NOMO-1 (cell line): ENCODE measurements at regions not wholly inside any gene's neighbourhood (a gene's known extent, or its start where the extent isn't known, plus 50 kb on each side); places are given as distances from the start of the nearest gene placed in this dataset.
"Not testable (repeated sequence)": the region's sequence is repeated elsewhere in the genome, so short reads cannot be mapped to it uniquely, and the experiment has no call there.

Source experiments
- DNase-seq, 2 experiments: peaks; one replicate each; lab custom pipeline; 2025; ENCODE audit not compliant: unreplicated experiment in 2 of 2; lab: John Stamatoyannopoulos, UW

DNA sequence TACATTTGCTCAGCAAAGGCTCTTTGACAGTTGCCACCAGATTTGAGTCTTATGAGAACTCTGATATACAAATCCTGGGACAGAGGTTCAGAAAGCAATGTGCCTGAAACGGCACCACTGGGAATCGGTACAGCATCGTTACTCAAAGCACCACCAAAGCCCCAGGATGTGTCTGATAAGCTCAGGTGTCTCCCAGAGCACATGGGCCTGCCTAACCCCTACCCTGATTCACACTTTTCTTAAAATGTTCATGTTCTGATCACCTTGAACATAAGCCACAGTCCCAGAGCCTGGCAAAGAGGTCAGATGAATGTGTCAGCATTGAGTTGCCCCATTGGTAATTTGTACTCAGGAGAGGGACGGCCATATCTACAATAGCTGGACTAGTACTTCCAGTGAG is 545.8 kb upstream of the AUTS2 start:
- no peak for DNase-seq

DNA sequence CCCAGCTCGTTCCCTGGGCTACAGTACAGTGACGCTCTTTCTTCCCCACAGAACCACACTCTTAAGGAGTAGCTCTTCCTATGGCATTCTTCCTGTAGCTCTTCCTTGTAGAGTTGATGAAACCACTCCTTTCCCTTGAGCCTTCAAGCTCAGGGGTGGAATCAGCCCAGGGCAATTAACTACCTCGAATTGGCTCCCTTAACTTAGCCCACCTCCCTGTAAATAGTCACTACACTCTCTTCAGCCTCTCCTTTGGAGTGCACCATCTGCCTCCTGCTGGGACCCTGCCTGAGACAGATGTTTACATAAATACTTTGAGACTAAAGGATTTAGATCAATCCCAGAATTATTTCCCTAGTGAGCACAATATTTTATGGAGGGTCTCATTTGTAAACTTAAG is 537.8 kb upstream of the AUTS2 start:
- no peak for DNase-seq

DNA sequence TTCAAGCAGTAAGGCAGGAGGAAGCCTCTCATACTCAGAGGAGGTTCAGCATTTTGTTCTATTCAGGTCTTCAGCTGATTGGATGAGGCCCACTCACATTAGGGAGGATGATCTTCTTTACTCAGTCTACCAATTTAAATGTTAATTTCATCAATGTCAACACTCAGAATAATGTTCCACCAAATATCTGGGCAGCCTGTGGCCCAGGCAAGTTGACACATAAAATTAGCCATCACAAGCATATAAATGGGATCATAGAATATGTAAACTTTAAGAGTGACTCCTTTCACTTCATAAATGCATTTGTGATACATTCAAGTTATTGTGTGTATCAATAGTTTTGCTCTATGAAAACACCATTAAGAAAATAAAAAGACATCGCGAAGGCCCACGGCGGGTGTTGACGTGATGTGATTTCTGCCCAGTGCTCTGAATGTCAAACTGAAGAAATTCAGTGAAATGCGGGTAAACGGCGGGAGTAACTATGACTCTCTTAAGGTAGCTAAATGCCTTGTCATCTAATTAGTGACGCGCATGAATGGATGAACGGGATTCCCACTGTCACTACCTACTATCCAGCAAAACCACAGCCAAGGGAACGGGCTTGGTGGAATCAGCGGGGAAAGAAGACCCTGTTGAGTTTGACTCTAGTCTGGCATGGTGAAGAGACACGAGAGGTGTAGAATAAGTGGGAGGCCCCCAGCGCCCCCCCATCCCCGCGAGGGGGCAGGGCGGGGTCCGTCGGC is 536.1 kb upstream of the AUTS2 start:
- no peak for DNase-seq

DNA sequence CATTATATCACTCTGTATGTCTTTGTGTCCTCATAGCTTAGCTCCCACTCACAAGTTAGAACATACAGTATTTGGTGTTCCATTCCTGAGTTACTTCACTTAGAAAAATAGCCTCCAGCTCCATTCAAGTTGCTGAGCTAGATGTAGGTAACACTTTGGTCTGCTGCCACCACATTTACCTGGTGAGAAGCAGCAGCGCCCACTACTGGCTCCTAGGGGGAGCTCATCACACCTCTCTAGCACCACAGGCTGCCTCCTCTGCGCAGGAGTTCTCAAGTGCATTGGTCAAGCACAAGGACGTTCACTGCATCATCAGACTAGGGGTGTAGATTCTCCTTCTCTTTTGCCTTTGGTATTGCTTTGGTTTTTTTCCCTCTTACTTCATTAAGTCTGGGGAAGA is 530.9 kb upstream of the AUTS2 start:
- no peak for DNase-seq

DNA sequence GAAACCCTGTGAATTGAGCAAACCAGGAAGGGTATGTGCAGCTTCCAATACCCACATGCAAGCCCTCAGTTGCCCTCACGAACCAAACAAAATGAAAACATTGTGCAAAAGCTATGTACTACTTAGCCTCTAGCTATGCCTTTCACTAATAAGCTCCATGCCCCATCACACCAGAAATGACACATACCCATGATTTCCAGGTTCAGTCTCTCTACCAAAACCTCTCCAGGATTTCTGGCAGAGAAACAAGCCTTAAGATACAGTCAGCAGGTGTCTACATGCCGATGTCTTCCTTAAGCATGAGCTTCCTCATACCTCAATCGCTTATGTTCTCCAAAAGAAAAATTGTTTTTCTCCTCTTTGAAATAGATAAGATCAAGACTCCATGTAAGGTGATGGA is 527.8 kb upstream of the AUTS2 start:
- DNase-seq: no peak

DNA sequence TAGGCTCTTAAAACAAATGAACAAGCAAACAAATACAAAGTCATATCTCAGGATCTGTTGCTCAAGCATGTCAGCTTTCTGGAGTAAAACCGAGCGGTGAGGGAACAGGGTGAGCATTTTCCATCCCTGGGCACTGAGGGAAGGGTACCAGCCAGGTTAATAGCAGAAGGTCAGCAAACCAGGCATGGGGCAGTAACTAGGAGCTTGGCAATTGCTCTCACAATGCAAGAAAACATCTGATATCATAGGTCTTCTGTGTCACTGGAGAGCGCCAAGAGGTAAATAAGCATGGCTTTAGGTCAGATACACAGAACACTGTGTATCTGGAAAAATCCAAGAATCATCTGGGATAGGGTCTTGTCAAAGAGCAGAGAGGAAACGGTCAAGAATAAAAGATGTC is 521.7 kb upstream of the AUTS2 start:
- no peak for DNase-seq

DNA sequence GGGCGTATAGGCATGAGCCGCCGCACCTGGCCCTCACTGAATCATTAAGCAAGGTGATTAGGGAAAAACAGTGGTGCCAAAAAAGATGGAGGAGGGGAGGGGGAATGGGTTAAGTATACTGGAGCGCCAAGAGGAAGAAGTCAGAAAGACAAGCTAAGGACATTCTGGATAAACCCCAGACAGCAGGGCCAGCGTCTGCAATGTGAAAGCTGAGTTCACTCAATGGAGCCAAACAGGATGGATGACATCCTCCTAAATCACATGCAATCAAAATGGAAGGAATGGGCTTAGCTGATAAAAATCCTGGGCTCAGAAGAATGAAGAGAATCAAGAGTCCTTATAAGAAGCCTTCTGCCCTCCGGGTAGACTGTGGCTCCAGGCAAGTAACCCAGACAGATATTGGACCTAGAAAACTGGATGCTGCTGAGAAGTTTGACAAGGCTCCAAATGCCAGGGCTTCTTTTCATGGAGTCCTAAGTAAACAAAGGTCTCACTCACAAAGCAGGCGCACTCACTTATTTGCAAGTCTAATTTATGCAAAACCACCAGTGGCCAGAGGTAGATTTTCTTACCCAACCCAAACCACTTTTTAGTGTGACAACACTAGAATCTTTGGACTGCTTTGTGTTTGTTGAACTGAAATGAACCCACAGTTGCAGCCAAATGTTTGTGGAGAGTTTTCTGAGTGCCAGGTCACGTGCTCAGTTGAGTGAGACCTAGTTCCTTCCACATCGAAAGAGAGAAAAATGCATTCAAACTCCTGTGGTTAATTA is 519.1 kb upstream of the AUTS2 start:
- DNase-seq: no peak

DNA sequence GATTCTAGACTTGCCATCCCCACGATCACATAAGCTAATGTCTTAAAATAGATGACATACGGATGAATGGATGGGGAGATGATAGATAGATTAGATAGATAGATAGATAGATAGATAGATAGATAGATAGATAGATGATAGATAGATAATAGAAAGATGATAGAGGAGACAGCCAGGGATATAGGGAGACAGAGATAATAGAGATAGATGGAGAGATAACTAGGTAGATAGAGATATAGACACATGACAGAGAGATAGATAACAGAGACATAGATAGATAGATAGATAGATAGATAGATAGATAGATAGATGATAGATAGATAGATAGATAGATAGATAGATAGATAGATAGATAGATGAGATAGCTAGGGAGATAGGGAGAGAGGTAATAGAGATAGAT is 511.0 kb upstream of the AUTS2 start:
- not testable (repeated sequence) for DNase-seq

DNA sequence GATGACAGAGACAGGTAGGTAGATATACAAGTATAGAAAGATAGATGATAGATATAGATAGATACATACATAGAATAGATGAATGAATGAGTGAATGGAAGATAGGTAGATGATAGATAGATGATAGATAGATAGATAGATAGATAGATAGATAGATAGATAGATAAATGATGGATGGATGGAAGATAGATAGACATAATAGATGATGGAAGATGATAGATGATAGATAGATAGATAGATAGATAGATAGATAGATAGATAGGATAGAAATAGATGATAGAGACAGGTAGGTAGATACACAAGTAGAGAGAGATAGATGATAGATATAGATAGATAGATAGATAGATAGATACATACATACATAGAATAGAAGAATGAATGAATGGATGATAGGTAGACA is 510.1 kb upstream of the AUTS2 start:
- no peak for DNase-seq

DNA sequence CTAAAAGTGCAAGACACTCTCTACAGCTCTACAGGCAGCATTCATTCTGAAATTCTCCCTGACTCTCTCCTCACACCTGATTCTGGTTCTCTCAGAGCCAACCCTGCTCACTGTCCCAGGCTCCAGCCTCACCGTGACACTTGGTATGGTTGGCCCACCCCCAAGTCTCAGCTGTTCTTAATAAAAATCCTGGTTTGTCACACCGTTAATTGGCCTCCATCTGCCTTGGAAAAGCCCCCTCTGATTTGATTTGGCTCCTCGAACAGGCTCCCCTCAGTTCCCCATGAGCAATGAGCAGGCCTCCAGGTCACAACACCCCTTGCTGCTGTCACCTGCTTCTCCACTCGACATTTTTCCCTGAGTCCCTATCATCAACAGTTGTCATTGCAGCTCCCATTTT is 507.3 kb upstream of the AUTS2 start:
- DNase-seq: no peak

DNA sequence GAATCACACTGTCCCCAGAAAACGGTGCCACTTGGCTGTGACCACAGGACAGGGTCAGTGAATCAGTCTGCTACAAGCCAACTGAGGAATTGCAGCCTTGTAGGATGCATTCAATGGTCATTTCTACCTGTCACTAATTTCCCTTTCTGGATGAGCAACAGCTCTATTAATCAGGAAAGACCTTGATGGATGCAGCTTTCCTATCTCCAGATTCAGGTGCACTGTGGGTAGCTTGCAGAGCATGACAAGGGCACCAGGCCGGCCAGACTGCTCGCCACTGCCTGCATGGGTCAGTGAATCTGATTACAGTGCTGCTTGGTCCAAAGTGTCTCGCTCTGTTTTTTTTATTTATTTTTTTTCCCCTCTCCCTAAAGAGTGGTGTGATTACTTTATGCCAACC is 506.8 kb upstream of the AUTS2 start:
- DNase-seq: no peak

DNA sequence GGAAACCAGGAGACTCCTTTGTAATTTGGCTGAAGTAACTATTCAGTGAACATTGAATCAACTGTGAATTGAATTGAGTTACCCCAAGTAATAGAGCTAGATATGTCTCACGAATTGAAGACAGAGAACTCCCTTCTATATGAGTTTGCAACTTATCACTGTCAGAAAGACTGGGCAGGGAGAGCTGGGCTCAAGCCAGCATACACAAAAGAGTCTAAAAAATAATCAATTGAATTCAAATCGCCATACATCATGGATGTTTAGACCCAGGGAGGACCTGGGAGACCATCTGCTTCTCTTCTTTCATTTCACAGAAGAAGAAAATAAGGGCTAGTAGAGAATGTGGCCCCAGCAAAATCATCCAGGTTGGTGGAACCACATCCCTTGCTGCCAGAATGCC is 503.1 kb upstream of the AUTS2 start:
- DNase-seq: no peak

DNA sequence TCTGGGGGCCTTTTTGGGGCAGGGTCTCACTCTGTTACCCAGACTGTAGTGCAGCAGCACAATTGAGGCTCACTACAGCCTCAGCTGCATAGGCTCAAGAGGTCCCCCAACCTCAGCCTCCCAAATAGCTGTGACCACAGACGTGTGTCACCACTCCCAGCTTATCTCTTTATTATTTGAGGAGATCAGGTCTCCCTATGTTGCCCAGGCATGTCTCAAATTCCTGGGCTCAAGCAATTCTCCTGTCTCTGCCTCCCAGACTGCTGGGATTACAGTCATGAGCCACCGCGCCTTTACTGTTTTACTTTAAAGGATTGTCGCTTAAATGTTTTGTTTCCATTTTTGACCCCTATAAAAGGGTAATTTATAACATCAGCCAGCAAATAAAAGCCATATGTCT is 502.6 kb upstream of the AUTS2 start:
- no peak for DNase-seq

DNA sequence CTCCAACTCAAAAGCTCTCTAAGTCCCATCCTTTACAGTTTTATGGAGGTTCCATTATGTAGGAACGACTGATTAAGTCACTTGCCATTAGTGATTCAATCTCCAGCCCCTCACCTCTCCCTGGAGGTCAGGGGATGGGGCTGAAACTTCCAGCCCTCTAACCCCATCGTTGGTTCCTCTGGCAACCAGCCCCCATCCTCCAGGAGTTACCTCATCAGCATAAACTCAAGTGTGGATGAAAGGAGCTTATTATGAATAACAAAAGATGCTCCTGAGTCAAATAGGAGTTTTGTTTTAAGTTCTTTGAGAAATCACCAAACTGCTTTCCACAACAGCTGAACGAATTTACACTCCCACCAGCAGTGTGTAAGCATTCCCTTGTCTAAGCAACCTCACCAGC is 494.3 kb upstream of the AUTS2 start:
- no peak for DNase-seq

DNA sequence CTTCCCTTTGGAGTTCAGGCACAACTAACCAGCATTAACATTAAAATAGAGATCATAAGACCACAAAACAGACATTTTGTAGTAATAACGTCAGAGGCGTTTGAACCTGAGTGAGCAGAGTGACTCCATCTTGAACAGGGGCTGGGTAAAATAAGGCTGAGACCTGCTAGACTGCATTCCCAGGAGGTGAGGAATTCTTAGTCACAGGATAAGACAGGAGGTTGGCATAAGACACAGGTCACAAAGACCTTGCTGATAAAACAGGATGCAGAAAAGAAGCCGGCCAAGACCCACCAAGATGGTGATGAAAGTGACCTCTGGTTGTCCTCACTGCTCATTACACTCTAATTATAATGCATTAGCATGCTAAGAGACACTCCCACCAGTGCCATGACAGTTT is 493.2 kb upstream of the AUTS2 start:
- DNase-seq: no peak

DNA sequence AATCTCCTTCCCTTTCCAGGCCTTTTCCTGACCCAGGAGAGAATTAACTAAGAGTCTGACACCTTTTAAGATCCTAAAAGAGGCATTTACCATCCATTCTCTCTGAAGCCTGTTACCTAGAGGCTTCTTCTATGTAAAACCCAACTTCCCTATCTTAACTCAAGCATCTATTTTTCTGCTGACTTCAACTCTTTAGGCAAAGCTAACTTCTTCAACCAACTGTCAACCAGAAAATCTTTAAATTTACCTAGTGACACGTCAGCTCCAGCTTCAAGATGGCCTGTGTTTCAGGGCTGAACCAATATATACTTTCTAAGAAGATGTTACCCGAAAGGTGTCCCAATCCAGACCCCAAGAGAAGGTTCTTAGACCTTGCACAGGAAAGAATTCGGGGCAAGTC is 492.3 kb upstream of the AUTS2 start:
- DNase-seq: no peak

DNA sequence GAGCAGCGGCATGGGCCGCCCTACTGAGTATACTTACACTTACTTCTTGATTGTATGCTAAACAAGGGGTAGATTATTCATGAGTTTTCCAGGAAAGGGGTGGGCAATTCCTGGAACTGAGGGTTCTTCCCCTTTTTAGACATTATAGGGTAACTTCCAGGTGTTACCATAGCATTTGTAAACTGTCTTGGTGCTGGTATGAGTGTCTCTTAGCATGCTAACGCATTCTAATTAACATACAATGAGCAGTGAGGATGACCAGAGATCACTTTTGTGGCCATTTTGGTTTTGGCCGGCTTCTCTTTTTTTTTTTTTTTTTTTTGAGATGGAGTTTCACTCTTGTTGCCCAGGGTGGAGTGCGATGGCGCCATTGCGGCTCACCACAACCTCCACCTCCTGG is 491.8 kb upstream of the AUTS2 start:
- not testable (repeated sequence) for DNase-seq

DNA sequence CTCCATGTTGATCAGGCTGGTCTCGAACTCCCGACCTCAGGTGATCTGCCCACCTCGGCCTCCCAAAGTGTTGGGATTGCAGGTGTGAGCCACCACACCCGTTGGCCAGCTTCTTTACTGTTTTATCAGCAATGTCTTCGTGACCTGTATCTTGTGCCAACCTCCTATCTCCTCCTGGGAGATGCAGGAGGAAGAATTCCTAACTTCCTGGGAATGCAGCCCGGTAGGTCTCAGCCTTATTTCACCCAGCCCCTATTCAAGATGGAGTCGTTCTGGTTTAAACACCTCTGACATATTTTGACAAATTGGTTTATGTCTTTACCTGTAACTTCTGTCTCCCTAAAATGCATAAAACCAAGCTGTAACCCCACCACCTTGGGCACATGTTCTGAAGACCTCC is 491.3 kb upstream of the AUTS2 start:
- DNase-seq: not testable (repeated sequence)

DNA sequence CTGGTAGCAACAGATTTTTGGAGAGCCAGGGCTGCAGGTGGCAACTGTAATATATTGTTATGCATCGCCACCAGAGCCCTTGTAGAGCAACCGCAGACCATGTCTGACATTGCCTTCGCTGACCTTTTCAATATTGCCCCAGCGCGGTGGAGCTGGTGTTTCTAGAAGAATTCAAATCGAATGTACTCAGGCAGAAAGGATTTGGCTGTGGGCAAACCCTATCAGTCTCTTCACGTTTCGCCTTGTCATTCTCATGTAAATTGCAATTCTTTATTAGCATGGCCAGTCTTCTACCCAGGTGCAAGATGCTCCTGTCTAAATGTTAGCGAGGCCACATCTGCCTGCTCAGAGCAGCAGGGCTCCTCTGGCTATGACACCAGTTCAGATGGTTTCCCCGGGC is 490.2 kb upstream of the AUTS2 start:
- no peak for DNase-seq

DNA sequence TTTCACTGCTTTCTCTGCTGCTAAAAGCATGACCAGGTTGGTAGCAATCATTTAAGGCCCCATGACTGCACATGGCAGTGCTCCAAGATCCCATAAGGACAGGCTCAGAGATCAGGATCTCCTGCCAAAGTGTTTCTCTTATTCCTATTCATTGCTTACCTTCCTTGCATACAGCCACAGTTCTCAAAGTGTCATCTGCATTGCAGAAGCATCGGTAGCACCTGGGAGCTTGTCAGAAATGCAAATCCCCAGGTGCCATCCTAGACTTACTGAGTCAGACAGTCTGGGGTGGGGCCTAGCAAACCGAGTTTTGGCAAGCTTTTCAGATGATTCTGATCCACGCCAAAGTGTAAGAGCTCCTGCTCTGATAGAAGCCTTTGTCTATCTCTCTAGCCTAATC is 489.0 kb upstream of the AUTS2 start:
- no peak for DNase-seq

DNA sequence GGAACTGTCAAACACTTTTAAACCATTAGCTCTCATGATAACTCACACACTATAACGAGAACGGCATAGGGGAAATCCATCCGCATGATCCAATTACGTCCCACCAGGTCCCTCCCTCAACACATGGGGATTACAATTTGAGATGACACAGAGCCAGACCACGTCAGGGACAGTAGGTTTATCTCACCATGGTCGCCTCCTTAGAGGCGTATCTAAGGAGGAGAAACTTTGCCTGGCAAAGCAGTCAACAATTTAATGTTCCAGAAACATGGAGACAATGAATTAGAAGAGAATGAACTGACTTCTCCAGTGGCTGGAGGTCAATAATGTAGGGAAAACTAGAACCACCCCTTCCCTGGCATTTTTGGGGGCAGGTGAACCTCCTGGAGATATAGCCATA is 488.4 kb upstream of the AUTS2 start:
- DNase-seq: no peak

DNA sequence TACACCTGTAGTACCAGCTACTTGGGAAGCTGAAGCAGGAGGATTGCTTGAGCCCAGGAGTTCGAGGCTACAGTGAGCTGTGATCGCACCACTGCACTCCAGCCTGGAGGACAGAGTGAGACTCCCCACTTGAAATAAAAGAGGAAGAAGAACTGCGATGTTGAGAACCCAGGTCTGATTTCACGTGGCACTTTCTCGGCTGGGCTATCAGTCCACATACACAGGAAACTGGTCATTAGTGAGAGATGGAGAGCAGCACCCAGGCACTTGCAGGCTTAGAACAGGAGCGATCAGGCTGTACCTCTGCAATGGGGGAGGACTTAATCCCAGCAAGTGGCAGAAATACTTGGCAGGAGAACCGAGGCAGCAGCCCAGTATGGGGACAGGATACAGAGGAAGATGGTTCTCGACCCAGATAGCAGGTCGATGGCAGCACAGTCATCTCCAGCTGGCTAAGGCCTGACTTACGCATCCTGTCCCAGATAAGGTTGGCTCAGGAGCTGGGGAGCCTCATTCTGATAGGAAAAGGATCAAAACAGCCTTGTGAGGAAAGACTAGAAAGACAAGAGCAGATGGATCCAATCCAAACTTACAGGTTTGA is 487.7 kb upstream of the AUTS2 start:
- no peak for DNase-seq
